Mucosa of gallbladder (tissue), 1 donor: ENCODE measurements at regions not wholly inside any gene's neighbourhood (a gene's known extent, or its start where the extent isn't known, plus 50 kb on each side); places are given as distances from the start of the nearest gene placed in this dataset.

Experiments
- DNase-seq: peaks from one replicate; pipeline ENCODE4 v3.0.0-alpha.2; 2020; ENCODE audit warnings: low spot score
- donor health status: DM: no; HTN: no; CAD: no.

GRCh38 chr2:66382091-66382490, 52.8 kb upstream of the MEIS1 start:
- DNase-seq: no peak

DNA sequence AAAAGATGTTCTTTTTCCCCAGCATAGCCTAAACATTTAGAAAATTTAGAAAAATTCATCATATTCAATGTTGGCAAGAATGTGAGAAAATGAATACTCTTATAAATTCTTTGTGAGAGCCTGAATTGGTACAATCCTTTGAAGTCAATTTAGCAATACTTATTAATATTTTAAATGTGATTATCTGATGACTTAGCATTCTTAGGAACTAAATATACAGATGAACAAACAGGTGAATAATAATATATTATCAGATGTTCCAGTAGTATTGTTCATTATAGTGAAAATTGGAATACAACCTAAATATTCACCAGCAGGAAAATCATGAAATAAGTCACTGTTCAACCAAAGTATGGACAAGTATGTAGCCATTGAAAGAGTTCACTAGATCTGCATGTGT, 55.5 kb upstream of the MEIS1 start:
- no peak for DNase-seq

DNA sequence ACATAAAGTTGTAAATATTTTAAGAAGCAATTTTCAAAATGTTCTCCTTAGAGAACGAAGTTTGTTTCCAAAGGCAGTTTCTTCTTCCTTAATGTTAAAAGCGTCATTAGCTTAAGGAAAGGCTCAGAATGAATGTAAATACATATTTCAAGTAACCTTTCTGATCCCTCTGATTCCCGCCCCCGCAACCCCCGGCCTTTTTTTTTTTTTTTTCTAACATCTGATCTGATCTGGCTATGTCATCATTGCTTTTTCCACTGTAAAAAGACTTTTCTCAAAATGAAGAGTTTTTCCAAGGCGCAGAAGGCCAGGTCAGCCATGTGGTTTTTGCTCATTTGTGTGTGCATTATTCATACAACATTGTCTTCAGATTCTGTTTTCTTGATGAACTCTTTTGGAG, 57.1 kb upstream of the MEIS1 start:
- no peak for DNase-seq

DNA sequence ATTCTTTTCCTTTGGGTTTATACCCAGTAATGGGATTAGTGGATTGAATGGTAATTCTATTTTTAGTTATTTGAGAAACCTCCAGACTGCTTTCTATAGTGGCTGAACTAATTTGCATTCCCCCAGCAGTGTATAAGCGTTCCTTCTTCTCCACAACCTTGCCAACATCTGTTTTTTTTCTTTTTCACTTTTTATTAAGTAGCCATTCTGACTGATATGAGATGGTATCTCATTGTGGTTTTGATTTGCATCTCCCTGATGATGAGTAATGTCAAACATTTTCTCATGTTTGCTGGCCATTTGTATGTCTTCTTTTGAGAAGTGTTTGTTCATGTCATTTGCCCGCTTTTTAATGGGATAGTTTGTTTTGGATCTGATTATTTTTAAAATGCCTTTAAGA, 64.1 kb upstream of the MEIS1 start:
- no peak for DNase-seq

GRCh38 chr2:66366619-66367018, 68.3 kb upstream of the MEIS1 start:
- no peak for DNase-seq

DNA sequence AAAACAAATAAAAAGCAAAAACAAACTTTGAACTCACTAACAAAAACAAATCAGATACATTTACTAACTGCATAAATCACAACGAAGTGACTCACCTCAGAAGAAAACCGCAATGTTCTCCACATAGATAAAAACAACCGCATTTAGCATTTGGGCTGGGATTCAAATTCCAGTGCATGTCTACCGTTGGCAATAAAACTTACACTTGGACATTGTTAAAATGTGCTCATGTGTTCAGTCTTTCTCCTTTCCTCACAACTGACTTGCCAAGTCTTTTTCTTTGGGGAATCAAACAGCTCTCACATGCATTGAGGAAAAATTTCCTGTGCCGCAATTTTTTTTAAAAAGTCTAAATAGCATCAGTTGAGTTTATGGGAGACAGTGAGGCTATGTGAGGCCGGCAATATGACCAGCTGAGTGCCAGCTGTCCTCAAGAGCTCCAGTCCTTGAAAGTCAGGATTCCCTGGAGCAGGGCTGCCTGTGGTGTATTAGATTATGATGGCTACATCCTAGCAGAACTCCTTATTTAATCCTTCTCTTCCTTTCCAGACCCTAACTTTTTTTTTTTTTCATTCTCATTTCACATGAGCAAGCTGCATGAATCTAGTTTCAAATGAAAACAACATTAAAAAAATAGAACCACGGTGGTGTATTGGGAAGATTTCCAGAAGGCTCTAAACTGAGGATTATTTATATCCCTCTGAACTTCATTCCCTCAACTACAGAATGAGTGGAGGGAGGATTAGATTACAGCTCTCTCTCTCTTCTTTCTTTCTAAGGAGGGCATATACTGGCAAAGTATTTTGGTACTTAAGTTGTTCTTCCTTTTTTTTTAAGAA, 70.2 kb upstream of the MEIS1 start:
- DNase-seq: peak; percentile 23

GRCh38 chr2:66362701-66363100, 72.2 kb upstream of the MEIS1 start:
- no peak for DNase-seq

GRCh38 chr2:66346231-66346664, 88.7 kb upstream of the MEIS1 start:
- peak; percentile 11 for DNase-seq

DNA sequence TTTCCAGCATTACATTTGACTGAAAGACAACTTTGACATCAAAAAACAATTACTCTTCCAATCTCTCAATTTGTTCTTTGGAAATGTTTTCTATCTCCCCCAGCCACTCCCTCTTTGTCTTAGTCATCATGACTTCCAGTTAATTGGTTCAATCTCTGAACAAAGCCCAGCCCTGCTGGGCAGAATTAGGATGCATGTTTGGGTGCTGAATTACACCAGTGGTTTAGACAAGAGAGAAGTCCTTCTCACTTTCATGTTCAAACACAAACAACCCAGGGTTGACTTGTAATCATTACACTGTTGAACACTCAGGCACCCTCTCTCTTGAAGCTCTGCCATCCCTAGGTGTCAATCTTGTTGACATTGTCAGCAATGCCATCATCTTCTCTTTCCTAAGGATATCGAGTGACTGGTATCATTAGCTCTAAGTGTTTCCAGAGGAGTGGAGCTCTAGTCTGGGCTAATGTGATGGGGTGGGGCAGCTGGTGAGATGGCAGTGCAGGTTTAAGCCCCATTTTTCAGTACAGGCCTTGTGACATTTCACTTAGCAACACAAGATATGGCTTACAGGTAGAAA, 90.8 kb upstream of the MEIS1 start:
- no peak for DNase-seq

DNA sequence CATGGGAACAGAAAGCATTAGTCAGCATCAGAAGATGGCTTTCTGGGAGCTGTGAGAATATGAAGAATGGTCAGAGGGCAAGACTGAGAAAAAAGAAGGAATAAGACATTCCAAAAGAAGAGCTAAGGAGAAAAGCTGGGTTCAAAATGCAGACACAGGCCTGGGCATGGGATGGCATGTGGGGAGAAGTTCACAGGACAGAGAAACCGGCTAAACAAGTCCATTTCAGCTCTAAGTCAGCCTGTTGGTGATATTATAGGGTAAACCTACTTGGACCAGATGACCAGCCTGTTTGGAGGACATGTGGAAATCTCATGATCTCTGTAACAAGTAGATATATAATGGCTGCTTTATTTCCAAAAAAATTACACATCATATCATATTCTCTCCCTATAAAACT, 91.7 kb upstream of the MEIS1 start:
- no peak for DNase-seq

DNA sequence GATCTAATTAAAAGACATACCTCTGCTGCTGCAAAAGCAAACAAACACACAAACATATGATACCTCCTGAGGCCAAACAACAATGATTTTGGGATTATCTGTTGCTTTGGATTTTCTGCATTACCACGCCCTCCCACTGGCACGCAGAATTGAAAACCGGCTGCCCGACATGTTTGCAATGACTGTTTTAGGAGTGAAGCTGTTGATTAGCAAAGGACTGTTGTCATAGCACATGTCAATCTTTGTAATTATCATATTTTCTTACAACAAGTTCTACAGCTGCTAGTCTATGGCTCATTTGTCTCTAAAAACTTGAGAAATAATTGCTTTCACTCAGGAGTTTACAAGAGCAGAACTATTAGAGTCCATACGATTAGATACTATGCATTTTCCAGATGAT, 94.4 kb upstream of the MEIS1 start:
- DNase-seq: no peak

DNA sequence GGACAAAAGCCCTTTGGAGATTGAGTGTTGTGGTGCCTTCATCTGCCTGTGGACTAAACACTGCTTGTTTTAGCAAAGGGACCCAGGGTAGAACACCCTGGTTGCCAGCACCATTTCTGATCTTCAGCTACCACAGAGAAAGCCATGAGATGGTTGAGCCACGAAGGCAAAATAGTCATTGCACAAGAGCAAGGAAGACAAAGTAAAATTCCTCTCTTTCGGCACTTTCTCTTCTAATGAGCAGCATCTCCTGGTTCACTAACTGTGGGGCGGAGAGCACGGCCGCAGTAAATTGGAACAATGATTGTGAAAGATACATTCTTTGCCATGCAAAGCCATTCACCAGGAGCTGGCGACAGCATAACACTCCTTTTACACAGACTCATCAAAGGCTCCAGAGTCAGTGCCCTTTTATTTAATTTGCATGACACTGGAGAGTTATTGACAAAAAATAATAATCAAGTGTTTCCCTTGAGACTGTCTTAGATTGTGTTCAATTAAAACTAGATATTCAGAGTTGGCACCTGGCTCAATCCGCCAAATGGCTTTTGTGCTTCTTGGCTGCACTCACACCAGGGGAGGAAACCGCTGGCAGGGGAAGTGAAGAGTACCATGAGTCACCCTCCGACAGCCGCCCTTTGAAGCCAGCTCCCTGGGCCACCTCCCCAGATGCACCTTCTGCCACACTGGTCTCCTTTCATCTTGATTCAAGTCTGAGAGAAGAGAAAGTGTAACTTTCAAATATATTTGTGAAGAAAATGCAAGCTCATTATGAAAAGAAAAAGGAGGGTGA, 100.5 kb upstream of the MEIS1 start:
- no peak for DNase-seq

DNA sequence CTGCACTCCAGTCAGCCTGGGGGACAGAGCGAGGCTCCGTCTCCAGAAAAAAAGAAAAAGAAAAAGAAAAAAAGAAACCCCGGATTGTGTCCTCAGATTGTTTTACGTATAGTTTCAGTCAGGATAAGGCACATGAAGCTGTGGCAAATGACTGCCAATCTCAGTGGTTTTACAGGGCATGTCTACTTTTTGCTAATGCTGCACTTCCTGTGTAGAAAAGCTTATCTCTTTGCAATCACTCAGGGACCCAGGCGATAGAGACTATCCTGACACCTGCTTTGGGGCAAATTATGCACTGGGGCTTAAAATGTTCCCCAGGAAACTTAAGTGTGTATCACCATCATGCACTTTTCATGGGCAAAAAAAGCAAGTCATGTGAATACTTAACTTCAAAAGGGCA, 103.7 kb upstream of the MEIS1 start:
- DNase-seq: no peak

- no peak for DNase-seq
These were observed 105.8 kb upstream of the MEIS1 start for GRCh38 chr2:66329081-66329605.

DNA sequence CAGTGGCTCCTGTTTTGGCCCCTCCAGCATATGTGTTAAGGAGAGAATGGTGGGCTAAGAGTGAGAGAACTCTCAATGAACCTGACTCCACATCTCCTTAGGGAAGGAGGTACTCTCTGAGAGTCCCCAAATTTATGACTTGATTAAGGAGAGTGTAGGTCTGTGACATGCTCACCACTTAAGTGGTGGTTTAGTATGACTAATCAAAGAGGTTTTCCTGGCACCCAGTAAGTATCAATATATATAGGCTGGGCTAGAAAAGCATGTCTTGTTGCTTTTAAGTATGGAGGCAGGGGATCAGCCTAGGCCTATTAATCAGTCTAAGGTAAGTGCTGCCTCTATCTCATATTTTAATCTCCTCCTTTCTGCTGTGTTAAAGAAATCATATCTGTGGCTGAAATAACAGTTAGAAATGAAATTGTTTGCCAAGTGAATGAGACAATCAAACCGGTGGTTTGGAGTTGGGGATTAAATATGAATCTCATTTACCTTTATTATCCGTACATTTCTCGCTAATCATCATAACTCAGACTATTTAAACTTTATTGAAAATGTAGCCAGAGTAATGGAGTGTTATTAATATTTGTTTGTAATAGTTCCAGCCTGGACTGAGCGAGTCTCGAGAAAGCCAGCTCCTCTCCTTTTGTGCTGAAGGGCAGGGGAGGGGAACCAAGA, 107.7 kb upstream of the MEIS1 start:
- DNase-seq: no peak

GRCh38 chr2:66324909-66325528, 109.9 kb upstream of the MEIS1 start:
- DNase-seq: no peak

GRCh38 chr2:66324356-66324755, 110.6 kb upstream of the MEIS1 start:
- no peak for DNase-seq

- DNase-seq: no peak
These were observed 111.5 kb upstream of the MEIS1 start for GRCh38 chr2:66323406-66323805.

- no peak for DNase-seq
These were observed 112.2 kb upstream of the MEIS1 start for GRCh38 chr2:66322506-66323260.

DNA sequence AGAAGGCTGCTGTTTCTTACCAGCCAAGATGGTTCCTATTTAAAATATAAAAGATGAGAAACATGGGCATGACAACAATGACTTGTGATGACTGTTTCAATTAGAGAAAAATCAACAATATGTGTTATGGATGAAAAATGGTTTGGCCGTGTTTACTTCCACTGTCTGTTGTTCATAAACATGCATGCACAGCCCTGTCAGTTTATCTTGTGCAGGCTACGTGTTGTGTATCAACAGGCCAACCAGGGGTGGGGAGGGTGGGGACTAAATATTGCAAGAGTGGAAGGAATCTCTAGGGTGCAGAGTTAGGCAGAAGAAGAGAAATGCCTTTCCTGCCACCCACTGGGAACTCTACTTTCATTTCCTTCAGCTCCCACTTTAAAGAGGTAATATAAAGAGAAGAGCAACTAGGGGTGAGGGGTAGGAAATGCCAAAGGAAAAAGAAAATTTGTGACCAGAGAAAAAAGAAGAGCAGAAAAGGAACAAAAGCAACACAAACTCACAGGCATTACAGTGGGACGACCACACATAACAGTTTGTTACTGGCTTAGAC, 116.8 kb upstream of the MEIS1 start:
- no peak for DNase-seq
